ENCODE measurements at regions not wholly inside any gene's neighbourhood (a gene's known extent, or its start where the extent isn't known, plus 50 kb on each side); places are given as distances from the start of the nearest gene placed in this dataset.

- TF ChIP-seq CTCF (conservative IDR thresholded peaks at IDR 0.05; ENCODE audit: low read length) (no peak), EZH2phosphoT487 (IDR thresholded peaks at IDR 0.05; ENCODE audit: borderline replicate concordance, low read depth, low read length) (no peak)
Observed at GRCh38 chr2:114083717-114084387, 194.0 kb downstream of the ACTR3 start.

All from OCI-LY7 (cell line).